Sigmoid colon (tissue), 6 donors: ENCODE measurements at regions not wholly inside any gene's neighbourhood (a gene's known extent, or its start where the extent isn't known, plus 50 kb on each side); places are given as distances from the start of the nearest gene placed in this dataset.

Experiments used
- DNase-seq: peaks from one replicate; pipeline ENCODE4 v3.0.0-alpha.2; 2019
- H3K27ac ChIP-seq, 4 donors: fragments of 200-600 bp; sonication (generic); one replicate each; pipeline ENCODE4 v1.5.1; 2016 to 2019; ENCODE audit warnings: mild to moderate bottlenecking in 1 of 4
- H3K27me3 ChIP-seq, 3 donors: fragments of 200-600 bp; sonication (generic); one replicate each; pipeline ENCODE4 v1.5.1; 2019; ENCODE audit warnings: mild to moderate bottlenecking in 1 of 3
- H3K36me3 ChIP-seq, 4 donors: fragments of 200-600 bp; sonication (generic); one replicate each; pipeline ENCODE4 v1.5.1; 2016 to 2019
- H3K4me1 ChIP-seq, 4 donors: fragments of 200-600 bp; sonication (generic); one replicate each; pipeline ENCODE4 v1.5.1; 2017 to 2019
- H3K4me3 ChIP-seq, 4 donors: fragments of 200-600 bp; sonication (generic); one replicate each; pipeline ENCODE4 v1.5.1; 2017 to 2019; ENCODE audit warnings: mild to moderate bottlenecking in 2 of 4, moderate library complexity in 1 of 4
- H3K9me3 ChIP-seq, 4 donors: fragments of 200-600 bp in 3 of 4; sonication (generic) in 3 of 4; one replicate each; pipeline versions ENCODE4 v1.5.1 to v1.6.1; 2013 to 2019
- EP300 ChIP-seq, 4 donors: sonication (generic); formaldehyde crosslinking; IDR thresholded peaks; one replicate each; pipeline ENCODE4 v1.6.1; 2017; ENCODE audit warnings: antibody characterized with exemption in 4 of 4
- POLR2A ChIP-seq, 2 donors: fragments of 450-650 bp; IDR thresholded peaks; one replicate each; pipeline ENCODE4 v1.6.1; 2016; ENCODE audit warnings: antibody characterized with exemption in 2 of 2, mild to moderate bottlenecking in 2 of 2, moderate library complexity in 2 of 2
- POLR2AphosphoS5 ChIP-seq, 4 donors: sonication (generic); formaldehyde crosslinking; IDR thresholded peaks; one replicate each; pipeline ENCODE4 v1.6.1; 2017; ENCODE audit warnings: antibody characterized with exemption in 4 of 4
- WGBS, 2 donors: extraction: QIAGEN DNeasy Blood & Tissue Kit; methylation state at CpG; one replicate each; pipeline ENCODE4 v1.1.7; 2013; 5-methylcytosine and 5-hydroxymethylcytosine counted together
- intact Hi-C: fragments of 100-400 bp; cut with DNase I; formaldehyde crosslinking; loops from one replicate; pipeline ENCODE4 v1.15.1; 2023
- TF ChIP-seq, protein P1 (sequence below), 4 experiments: fragments of 450-650 bp in 3 of 4; fragments of 200-600 bp in 1 of 4; IDR thresholded peaks; one replicate each; pipeline ENCODE4 v1.5.1; 2016 to 2019; ENCODE audit warnings: antibody characterized with exemption in 4 of 4, mild to moderate bottlenecking in 3 of 4, moderate library complexity in 2 of 4
- donor health status: healthy with polysubstance abuse.
- donor health status: healthy.

DNA sequence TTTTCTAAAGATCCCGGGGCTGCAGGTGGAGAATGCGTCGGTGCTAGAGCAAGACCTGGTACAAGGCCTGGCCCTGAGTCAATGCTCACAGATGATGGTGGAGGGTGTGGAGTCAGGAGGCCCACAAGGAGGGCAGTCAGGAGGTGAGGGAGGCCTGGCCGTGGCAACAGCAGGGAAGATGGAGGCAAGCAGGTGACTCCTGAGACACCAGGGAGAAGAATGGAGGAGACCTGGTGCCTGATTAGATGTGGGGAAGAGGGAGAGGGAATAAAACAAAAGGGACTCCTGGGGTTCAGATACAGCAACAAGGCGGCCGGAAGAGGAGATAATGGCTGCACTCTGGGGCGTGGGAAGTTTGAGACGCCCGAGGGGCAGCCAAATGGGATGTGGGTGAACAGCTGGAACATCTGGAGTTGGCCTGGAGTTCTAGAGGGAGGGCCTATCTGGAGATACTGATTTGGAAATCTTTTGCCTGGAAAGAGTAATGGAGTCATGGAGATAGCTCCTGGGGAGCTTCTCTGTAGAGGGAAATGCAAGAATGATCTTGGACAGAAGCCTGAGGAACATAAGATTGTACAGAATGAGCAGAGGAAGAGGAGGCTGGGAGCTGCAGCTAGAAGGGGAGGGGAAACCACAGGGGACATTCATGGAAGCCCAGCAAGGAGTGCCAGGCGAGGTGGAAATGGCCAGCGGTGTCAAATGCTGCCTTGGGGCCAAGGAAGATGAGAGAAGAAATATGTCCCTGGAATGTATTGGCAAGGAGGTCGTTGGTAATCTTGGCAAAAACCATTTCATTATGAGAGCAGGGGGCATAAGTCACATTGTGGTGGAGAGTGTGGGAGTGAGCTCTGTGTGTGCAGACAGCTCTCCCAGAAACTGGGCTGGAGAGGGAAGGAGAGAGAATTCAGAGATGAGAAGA, 67.5 kb upstream of the CORO2B start:
- no peak for DNase-seq
- peaks cover 0 to 3% (median 0%) of the 10 kb centered on the region in 4 donors for H3K9me3 ChIP-seq
- TF ChIP-seq POLR2AphosphoS5 (IDR thresholded peaks at IDR 0.05), result no peak
- no peak for TF ChIP-seq EP300 (IDR thresholded peaks at IDR 0.05)
- TF ChIP-seq POLR2A (IDR thresholded peaks at IDR 0.05), result no peak
- TF ChIP-seq, protein P1, sequence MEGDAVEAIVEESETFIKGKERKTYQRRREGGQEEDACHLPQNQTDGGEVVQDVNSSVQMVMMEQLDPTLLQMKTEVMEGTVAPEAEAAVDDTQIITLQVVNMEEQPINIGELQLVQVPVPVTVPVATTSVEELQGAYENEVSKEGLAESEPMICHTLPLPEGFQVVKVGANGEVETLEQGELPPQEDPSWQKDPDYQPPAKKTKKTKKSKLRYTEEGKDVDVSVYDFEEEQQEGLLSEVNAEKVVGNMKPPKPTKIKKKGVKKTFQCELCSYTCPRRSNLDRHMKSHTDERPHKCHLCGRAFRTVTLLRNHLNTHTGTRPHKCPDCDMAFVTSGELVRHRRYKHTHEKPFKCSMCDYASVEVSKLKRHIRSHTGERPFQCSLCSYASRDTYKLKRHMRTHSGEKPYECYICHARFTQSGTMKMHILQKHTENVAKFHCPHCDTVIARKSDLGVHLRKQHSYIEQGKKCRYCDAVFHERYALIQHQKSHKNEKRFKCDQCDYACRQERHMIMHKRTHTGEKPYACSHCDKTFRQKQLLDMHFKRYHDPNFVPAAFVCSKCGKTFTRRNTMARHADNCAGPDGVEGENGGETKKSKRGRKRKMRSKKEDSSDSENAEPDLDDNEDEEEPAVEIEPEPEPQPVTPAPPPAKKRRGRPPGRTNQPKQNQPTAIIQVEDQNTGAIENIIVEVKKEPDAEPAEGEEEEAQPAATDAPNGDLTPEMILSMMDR (IDR thresholded peaks at IDR 0.05), result no peak
- H3K27ac ChIP-seq, result peak overlapping the region in 1 of 4 donors; percentile 19
- WGBS, 2 donors, result 78 to 82% methylated on average over 12 of the region's 12 CpGs
- no peak overlapping the region for H3K4me3 ChIP-seq
- no peaks in the 10 kb centered on the region for H3K27me3 ChIP-seq
- H3K4me1 ChIP-seq, result peaks cover 0 to under 1% (median under 1%) of the 10 kb centered on the region in 4 donors
- intact Hi-C loops, result no loop called here
- H3K36me3 ChIP-seq, result no peaks in the 10 kb centered on the region

DNA sequence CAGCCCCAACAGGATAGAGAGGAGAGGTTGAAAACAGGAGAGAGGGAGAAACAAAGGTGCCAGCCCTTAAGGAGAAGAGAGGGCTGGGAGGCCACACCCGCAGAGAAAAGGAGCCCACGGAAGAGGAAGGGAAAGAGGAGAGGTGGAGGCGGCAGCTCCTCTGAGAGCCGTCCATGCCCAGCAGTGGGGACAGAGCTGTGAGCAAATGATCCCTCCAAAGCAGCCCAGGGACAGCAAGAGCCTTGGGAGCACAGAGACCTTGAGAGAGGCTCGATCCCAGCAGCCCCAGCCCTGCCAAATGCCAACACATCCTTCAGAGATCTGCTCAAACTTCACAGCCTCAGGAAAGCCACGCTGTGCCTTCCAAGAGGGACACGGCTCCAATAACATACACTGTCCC, 66.7 kb upstream of the CORO2B start:
- DNase-seq, result no peak
- no peak overlapping the region for H3K4me3 ChIP-seq
- no peak for TF ChIP-seq POLR2AphosphoS5 (IDR thresholded peaks at IDR 0.05)
- TF ChIP-seq, protein P1 (IDR thresholded peaks at IDR 0.05), result no peak
- no peak for TF ChIP-seq POLR2A (IDR thresholded peaks at IDR 0.05)
- no peak for TF ChIP-seq EP300 (IDR thresholded peaks at IDR 0.05)
- 73 to 80% methylated on average over 7 of the region's 7 CpGs for WGBS, 2 donors
- H3K4me1 ChIP-seq, result peaks cover 0 to 8% (median 6%) of the 10 kb centered on the region in 4 donors
- peaks cover 0 to 3% (median 0%) of the 10 kb centered on the region in 4 donors for H3K9me3 ChIP-seq
- no peak overlapping the region for H3K27ac ChIP-seq
- intact Hi-C loops, result no loop called here
- H3K27me3 ChIP-seq, result no peaks in the 10 kb centered on the region
- no peaks in the 10 kb centered on the region for H3K36me3 ChIP-seq

DNA sequence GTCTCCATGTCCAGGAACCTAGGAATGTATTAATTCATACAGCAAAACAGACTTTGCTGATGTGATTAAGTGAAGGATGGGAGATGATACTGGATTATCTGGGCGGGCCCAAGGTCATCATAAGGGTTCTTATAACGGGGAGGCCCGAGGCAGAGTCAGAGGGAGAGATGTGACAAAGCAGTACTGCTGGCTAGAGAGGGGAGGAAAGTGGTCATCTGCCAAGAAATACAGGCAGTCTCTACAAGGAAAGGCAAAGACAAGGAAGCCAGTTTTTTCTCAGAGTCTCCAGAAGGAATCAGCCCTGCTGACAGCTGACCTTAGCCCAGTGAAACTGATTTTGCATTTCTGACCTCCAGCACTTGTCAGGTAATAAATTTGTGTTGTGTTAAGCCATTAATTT, 66.2 kb upstream of the CORO2B start:
- no peak for DNase-seq
- no peak for TF ChIP-seq POLR2AphosphoS5 (IDR thresholded peaks at IDR 0.05)
- no peak for TF ChIP-seq POLR2A (IDR thresholded peaks at IDR 0.05)
- TF ChIP-seq, protein P1 (IDR thresholded peaks at IDR 0.05), result no peak
- no peak for TF ChIP-seq EP300 (IDR thresholded peaks at IDR 0.05)
- H3K27ac ChIP-seq, result no peak overlapping the region
- H3K4me3 ChIP-seq, result no peak overlapping the region
- no peaks in the 10 kb centered on the region for H3K36me3 ChIP-seq
- peaks cover 0 to 13% (median 11%) of the 10 kb centered on the region in 4 donors for H3K4me1 ChIP-seq
- peaks cover 0 to 3% (median 0%) of the 10 kb centered on the region in 4 donors for H3K9me3 ChIP-seq
- intact Hi-C loops, result no loop called here
- H3K27me3 ChIP-seq, result no peaks in the 10 kb centered on the region
- WGBS, 2 donors, result 76 to 85% methylated on average over 3 of the region's 3 CpGs

DNA sequence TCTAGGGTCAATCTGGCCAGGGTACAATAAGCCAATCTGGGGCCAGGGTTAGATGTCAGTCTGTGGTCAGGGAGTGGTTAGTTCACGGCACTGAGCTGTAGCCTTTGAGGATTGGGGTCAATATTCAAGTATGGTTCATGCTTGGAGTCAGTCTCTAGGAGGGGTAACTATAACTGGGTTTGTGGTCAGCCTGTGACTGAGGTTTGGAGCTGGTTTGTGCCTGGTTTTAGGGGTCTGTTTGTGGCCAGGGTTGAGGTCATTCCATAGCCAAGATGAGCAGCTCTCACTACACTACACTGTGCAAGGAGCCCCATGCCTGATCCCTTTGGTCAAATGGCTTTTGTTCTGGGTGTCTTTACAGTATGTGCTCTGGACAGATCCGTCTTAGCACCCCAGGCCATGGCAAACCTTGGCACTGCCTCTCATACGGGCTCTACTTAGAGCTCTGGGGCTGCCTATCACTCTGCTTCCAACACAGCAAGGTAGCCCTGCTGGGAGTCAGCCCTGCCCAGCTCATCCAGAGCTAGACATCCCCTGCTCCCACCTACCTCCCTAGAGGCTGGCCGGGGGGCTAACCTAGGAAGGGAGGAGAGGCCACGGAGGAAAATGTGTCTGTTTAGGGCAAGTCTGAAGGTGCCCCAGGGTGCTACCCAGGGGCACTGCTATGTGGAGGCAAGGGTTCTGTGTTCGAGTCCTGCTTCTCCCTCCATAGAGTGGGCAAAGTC, 63.3 kb upstream of the CORO2B start:
- TF ChIP-seq POLR2AphosphoS5 (IDR thresholded peaks at IDR 0.05) (no peak), POLR2A (IDR thresholded peaks at IDR 0.05) (no peak), EP300 (IDR thresholded peaks at IDR 0.05) (no peak)
- TF ChIP-seq, protein P1 (IDR thresholded peaks at IDR 0.05), result no peak
- intact Hi-C loops, result no loop called here
- Histone ChIP-seq H3K27me3 (no peaks in the 10 kb centered on the region), H3K36me3 (no peaks in the 10 kb centered on the region), H3K9me3 (peaks cover 0 to 3% (median 0%) of the 10 kb centered on the region in 4 donors), H3K4me3 (no peak overlapping the region), H3K4me1 (peaks cover 0 to 22% (median 19%) of the 10 kb centered on the region in 4 donors), H3K27ac (no peak overlapping the region)
- DNase-seq, result no peak
- 80 to 86% methylated on average over 6 of the region's 6 CpGs for WGBS, 2 donors
